Activated CD4-positive, alpha-beta T cell treated with anti-CD3 and anti-CD28 coated beads, Interleukin-2, amount 10 ng/mL, durations not matched to agents 7 days and 5 days (primary cell): ENCODE measurements at regions not wholly inside any gene's neighbourhood (a gene's known extent, or its start where the extent isn't known, plus 50 kb on each side); places are given as distances from the start of the nearest gene placed in this dataset.

Experiments
- CTCF ChIA-PET: fragments of 350-600 bp; sonication (Branson Sonifier 250); formaldehyde crosslinking; loops from one replicate; lab custom pipeline; 2021; ENCODE audit warnings: antibody characterized with exemption; lab: Charles Lee
- POLR2A ChIA-PET: fragments of 350-600 bp; sonication (Branson Sonifier 250); formaldehyde crosslinking; loops from one replicate; lab custom pipeline; 2021; ENCODE audit warnings: antibody characterized with exemption; lab: Charles Lee
- DNase-seq: peaks from one replicate; pipeline ENCODE4 v3.0.0-alpha.2; 2020
- H3K27ac Mint-ChIP-seq: one replicate; pipeline ENCODE4 v1.8.0; 2021; ENCODE audit warnings: mild to moderate bottlenecking, moderate library complexity, mixed read lengths
- H3K27me3 Mint-ChIP-seq: one replicate; pipeline ENCODE4 v1.8.0; 2021; ENCODE audit warnings: mixed read lengths
- H3K36me3 Mint-ChIP-seq: one replicate; pipeline ENCODE4 v1.8.0; 2021; ENCODE audit warnings: low read depth, mixed read lengths
- H3K4me1 Mint-ChIP-seq: one replicate; pipeline ENCODE4 v1.8.0; 2021; ENCODE audit warnings: mixed read lengths
- H3K4me3 Mint-ChIP-seq: one replicate; pipeline ENCODE4 v1.8.0; 2021; ENCODE audit warnings: mild to moderate bottlenecking, moderate library complexity, mixed read lengths
- H3K9me3 Mint-ChIP-seq: one replicate; pipeline ENCODE4 v1.8.0; 2021; ENCODE audit warnings: mixed read lengths

DNA sequence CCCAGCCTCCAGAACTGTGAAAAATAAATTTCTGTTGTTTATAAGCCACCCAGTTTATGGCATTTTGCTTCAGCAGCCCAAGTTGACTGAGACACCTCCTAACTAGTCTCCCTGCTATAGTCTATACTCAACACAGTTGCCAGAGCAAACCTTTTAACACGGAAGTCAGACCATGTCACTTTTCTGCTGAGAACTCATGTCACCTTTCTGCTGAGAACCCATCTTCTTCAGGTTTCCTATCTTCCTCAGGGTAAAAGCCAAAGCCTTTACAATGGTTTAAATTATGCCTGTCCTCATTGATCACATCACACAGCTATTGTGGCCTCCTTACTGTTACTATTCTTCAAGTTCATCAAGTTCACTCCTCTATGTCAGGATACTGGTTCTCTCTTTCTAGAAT lies 74.3 kb upstream of the SOX6 start:
- H3K9me3 Mint-ChIP-seq = peaks cover 14% of the 10 kb centered on the region
- no peaks in the 10 kb centered on the region for H3K36me3 Mint-ChIP-seq
- H3K4me3 Mint-ChIP-seq = no peak overlapping the region
- POLR2A ChIA-PET = no interaction called here
- CTCF ChIA-PET = no interaction called here
- no peak for DNase-seq
- no peaks in the 10 kb centered on the region for H3K4me1 Mint-ChIP-seq
- no peak overlapping the region for H3K27ac Mint-ChIP-seq
- H3K27me3 Mint-ChIP-seq = no peaks in the 10 kb centered on the region

DNA sequence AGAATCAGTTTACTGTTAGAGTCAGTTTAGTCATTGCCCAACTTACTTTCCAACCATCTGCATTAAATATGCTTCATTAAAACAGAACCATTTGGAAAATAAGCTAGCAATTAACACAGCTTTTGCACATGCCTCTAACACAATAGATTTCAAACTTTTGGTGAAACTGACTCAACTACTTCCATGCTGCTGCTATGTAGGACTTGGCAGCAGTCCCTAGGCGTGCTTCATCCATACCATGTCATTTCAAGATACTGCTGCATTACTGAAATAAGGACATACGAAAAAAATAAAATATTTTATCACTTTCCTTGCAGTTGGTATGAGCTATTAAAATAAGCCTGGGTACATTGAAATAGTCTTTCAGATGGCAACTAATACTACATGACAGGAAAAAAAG lies 65.5 kb upstream of the SOX6 start:
- CTCF ChIA-PET = no interaction called here

DNA sequence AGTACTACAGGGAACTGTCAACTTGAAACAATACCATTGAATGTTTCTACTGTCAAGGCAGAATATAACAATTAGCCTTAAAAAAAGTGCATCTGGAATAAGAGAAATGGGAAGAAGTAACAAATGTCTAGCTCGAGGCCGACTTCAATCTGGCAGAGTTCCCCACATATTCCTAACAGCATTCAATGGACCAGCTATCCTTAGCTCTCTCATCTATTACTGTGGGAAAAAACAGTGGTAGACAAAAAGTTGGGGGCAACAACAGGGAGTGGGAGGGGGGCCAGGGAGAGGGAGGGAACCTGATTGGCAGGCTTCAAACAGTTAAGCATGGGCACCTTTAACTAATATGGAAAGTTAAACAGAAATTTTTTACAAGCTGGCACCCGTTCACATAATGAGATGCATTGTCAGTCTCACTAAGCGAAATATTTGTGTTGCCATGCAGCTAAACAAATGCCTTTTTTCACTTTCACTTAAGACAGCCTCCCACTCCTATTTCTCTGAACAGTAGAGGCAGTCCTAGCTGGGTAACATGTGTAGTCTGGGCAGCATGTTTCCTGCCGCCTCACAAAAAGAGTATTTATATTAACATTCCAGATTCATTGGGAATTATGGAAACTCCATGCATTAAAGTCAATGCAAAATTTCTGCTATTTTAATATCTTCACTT lies 62.2 kb upstream of the SOX6 start:
- Mint-ChIP-seq H3K36me3 (no peaks in the 10 kb centered on the region), H3K4me3 (no peak overlapping the region), H3K9me3 (peaks cover 2% of the 10 kb centered on the region), H3K4me1 (no peaks in the 10 kb centered on the region), H3K27ac (no peak overlapping the region), H3K27me3 (no peaks in the 10 kb centered on the region)
- no peak for DNase-seq
- POLR2A ChIA-PET = no interaction called here
- CTCF ChIA-PET = no interaction called here

More for the DNA sequence above, 65.5 kb upstream of the SOX6 start:
- no peak for DNase-seq
- H3K9me3 Mint-ChIP-seq = peaks cover 17% of the 10 kb centered on the region
- H3K4me3 Mint-ChIP-seq = no peak overlapping the region
- POLR2A ChIA-PET = no interaction called here
- no peaks in the 10 kb centered on the region for H3K27me3 Mint-ChIP-seq
- no peaks in the 10 kb centered on the region for H3K4me1 Mint-ChIP-seq
- H3K27ac Mint-ChIP-seq = no peak overlapping the region
- H3K36me3 Mint-ChIP-seq = no peaks in the 10 kb centered on the region

DNA sequence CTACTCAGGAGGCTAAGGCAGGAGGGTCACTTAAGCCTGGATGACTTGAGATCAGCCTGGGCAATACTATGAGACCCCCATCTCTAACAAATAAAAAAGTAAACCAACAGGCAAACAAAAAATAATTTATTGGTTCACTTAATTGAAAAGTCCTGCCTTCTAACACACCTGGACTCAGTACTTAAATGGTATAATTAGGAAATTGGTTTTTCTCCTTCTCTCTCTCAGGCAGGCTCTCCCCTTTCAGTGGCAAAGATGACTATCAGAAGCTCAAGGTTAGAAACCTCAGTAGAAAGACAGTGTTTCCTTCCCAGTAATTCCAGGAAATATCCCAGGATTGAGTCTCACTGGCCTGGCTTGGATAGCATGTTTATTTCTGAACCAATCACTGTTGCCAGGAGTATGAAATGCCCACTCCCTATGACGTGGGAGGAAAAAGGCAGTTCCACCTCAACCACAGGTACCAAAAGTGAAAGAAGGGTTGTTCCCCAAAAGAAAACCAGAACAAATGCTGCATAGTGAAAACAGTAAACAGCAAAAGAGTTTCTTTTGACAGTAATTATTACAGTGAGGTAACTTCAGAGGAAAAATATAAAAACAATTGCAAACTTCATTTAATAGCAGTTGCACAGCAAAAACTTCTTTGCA lies 56.3 kb upstream of the SOX6 start:
- H3K27ac Mint-ChIP-seq = no peak overlapping the region
- no peaks in the 10 kb centered on the region for H3K4me1 Mint-ChIP-seq

DNA sequence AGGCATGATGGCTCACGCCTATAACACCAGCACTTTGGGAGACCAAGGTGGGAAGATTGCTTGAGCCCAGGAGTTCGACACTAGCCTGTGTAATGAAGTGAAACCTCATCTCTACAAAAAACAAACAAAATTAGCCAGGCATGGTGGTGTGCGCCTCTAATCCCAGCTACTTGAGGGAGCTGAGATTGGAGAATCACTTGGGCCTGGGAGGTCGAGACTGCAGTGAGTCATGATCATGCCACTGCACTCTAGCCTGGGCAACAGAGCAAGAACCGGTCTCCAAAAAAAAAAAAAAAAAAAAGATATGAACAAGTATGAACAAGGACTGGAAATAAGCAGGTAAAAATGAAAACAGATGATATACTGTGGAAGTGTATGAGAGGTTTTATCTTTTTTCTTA lies 54.1 kb upstream of the SOX6 start:
- Mint-ChIP-seq H3K4me3 (no peak overlapping the region), H3K9me3 (no peaks in the 10 kb centered on the region), H3K4me1 (no peaks in the 10 kb centered on the region), H3K27ac (no peak overlapping the region), H3K36me3 (no peaks in the 10 kb centered on the region), H3K27me3 (no peaks in the 10 kb centered on the region)
- ChIA-PET CTCF (no interaction called here), POLR2A (no interaction called here)
- DNase-seq = no peak

More for the DNA sequence above, 56.3 kb upstream of the SOX6 start:
- Mint-ChIP-seq H3K36me3 (no peaks in the 10 kb centered on the region), H3K4me3 (no peak overlapping the region), H3K9me3 (no peaks in the 10 kb centered on the region), H3K27me3 (no peaks in the 10 kb centered on the region)
- CTCF ChIA-PET = no interaction called here
- POLR2A ChIA-PET = no interaction called here
- DNase-seq = no peak

DNA sequence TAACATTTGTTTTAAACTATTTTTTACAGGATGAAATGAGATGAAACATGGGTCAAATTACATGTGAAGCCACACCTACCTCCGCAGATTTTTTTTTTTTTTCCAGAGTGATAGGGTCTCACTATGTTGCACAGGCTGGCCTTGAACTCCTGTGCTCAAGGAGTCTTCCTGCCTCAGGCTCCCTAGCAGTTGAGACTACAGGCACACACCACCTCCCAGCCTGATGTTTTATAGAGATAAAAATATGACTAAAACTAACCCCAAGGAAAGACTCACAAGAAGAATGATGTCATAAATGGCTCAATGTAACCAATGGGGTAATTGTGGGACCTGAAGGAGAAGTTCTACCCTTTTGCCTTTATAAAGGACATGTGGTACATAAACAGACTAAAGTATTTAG lies 52.3 kb upstream of the SOX6 start:
- DNase-seq = no peak
- no peaks in the 10 kb centered on the region for H3K27me3 Mint-ChIP-seq
- H3K4me3 Mint-ChIP-seq = no peak overlapping the region
- no peaks in the 10 kb centered on the region for H3K4me1 Mint-ChIP-seq
- ChIA-PET POLR2A (no interaction called here), CTCF (no interaction called here)
- no peak overlapping the region for H3K27ac Mint-ChIP-seq
- no peaks in the 10 kb centered on the region for H3K9me3 Mint-ChIP-seq
- no peaks in the 10 kb centered on the region for H3K36me3 Mint-ChIP-seq

DNA sequence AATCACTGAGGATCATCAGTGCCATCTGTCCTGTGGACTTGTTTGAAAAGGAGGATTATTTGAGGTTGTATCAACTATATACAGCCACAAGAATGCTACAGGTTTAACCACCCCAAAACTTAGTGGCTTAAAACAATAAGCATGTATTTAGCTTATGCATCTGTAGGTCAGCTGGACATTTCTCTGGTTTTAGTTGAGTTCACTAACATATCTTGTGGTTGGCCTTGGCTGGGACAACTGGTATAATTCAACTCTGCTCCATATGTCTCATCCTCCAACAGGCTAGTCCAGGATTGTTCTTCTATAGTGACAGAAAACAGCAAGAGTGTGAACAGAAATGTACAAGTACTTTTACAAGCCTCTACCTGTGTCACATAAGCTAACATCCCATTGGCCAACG lies 49.9 kb upstream of the SOX6 start:
- H3K27me3 Mint-ChIP-seq = no peaks in the 10 kb centered on the region
- CTCF ChIA-PET = interaction anchor here (0.9 kb wide), 1 partner anchor 9 kb away, joined by 3 read pairs; no protein-coding TSS in a partner anchor

More for the DNA sequence above, 49.9 kb upstream of the SOX6 start:
- Mint-ChIP-seq H3K27ac (no peak overlapping the region), H3K4me1 (no peaks in the 10 kb centered on the region), H3K36me3 (no peaks in the 10 kb centered on the region), H3K9me3 (no peaks in the 10 kb centered on the region), H3K4me3 (no peak overlapping the region)
- POLR2A ChIA-PET = no interaction called here
- no peak for DNase-seq
